BLaER1 treated with 17β-estradiol and CSF1 and Interleukin-3, amounts not matched to agents 10 nM and 100 nM (cell line): ENCODE measurements at regions not wholly inside any gene's neighbourhood (a gene's known extent, or its start where the extent isn't known, plus 50 kb on each side); places are given as distances from the start of the nearest gene placed in this dataset.

Experiments
- H3K27ac ChIP-seq, 11 experiments: shearing (Covaris generic); formaldehyde crosslinking; 2 replicates each; pipeline ENCODE4 v1.8.1; 2022
- H3K27me3 ChIP-seq, 11 experiments: shearing (Covaris generic); formaldehyde crosslinking; 2 replicates each; pipeline ENCODE4 v1.8.1; 2022
- H3K36me3 ChIP-seq, 11 experiments: shearing (Covaris generic); formaldehyde crosslinking; 2 replicates each; pipeline ENCODE4 v1.8.1; 2022
- H3K4me1 ChIP-seq, 10 experiments: shearing (Covaris generic); formaldehyde crosslinking; 2 replicates each; pipeline ENCODE4 v1.8.1; 2022
- H3K4me2 ChIP-seq, 11 experiments: shearing (Covaris generic); formaldehyde crosslinking; 2 replicates each; pipeline ENCODE4 v1.8.1; 2022
- H3K4me3 ChIP-seq, 10 experiments: shearing (Covaris generic); formaldehyde crosslinking; 2 replicates each; pipeline ENCODE4 v1.8.1; 2022
- H3K9ac ChIP-seq, 11 experiments: shearing (Covaris generic); formaldehyde crosslinking; 2 replicates each; pipeline ENCODE4 v1.8.1; 2022
- H3K9me3 ChIP-seq, 11 experiments: shearing (Covaris generic); formaldehyde crosslinking; replicated peaks in 1 of 11; 2 replicates each; pipeline ENCODE4 v1.8.1; 2022
- H4K20me1 ChIP-seq, 11 experiments: shearing (Covaris generic); formaldehyde crosslinking; 2 replicates each; pipeline ENCODE4 v1.8.1; 2022
- Cebpa-rat ChIP-seq, 11 experiments: shearing (Covaris generic); IDR thresholded peaks; 2 replicates each; pipeline ENCODE4 v1.8.1; 2022

DNA sequence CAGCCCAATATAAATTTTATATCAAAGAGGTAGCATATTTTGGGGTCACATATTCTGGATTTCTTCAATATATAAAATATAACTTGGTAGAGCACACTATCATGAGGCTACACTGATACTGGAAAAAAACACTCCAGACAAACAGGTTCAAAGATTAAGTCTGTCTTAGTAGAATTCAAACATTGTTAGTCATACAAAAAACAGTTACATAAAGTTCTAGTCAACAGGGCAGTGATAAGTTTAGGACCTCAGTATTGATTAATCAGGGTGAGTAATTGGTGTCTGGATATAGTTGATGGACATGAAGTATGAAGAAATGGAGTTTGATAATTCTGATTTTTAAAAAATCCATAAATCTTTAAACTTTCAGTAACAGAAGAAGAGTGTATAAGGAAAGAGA is 1291.3 kb downstream of the FSTL5 start:
- Histone ChIP-seq H3K4me3 (no peak overlapping the region), H3K4me1 (no peaks in the 10 kb centered on the region), H3K9ac (no peak overlapping the region), H3K27ac (no peak overlapping the region), H3K9me3 (no peaks in the 10 kb centered on the region), H4K20me1 (no peaks in the 10 kb centered on the region), H3K36me3 (no peaks in the 10 kb centered on the region), H3K4me2 (no peak overlapping the region), H3K27me3 (no peaks in the 10 kb centered on the region)
- TF ChIP-seq Cebpa-rat (IDR thresholded peaks at IDR 0.05): no peak

DNA sequence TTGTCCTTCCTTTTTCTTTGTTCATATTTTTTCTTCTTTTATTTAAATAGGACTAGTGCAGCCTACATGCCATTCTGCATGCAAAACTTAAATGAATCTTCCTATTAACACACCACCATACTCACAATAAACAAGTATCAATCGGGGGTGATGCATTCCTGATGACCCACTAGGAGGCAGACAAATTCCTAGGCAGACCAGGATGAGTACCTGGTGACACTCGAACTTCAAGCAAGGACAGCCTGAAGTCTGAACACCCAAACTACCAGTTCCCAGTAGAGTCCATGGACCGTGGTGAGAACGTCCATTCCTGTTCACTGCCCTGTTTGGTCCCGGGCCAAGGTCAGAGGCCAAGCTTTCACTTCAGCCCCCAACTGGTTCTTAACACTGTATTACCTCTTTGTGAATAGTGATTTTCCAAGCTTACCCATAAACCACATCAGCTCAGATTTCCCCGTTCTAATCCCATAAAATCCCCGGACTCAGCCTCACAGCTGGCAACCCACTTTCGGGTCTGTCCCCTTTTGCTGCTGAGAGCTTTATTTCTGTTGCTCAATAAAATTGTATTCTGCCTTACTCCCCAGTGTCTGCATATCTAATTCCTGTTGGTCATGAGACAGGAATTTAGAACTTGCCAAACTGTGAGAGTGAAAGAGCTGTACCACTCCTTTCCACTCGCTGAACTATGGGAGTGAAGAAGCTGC is 1286.6 kb downstream of the FSTL5 start:
- H3K4me1 ChIP-seq: no peaks in the 10 kb centered on the region
- no peaks in the 10 kb centered on the region for H3K9me3 ChIP-seq
- H3K9ac ChIP-seq: no peak overlapping the region
- TF ChIP-seq Cebpa-rat (IDR thresholded peaks at IDR 0.05): no peak
- H3K4me3 ChIP-seq: no peak overlapping the region
- H3K4me2 ChIP-seq: no peak overlapping the region
- H3K36me3 ChIP-seq: no peaks in the 10 kb centered on the region
- no peaks in the 10 kb centered on the region for H3K27me3 ChIP-seq
- H4K20me1 ChIP-seq: no peaks in the 10 kb centered on the region
- H3K27ac ChIP-seq: no peak overlapping the region

DNA sequence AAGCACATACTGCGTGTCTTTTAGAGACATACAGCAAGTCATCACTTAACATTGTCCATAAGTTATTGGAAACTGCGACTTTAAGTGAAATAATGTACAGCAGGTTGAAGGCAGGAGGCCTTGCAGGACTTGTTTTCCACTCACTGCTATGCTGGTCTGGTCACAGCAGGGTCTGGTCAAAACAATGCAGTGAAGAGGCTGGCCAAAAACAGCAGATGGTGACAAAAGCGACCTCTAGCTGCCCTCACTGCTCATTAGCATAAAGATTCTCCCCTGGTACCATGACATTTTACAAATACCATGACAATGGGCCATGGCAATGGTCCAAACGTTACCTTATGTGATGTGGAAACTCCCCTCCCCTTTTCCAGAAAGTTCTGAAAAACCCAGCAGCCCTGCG is 1283.6 kb downstream of the FSTL5 start:
- H3K27ac ChIP-seq: no peak overlapping the region
- no peaks in the 10 kb centered on the region for H3K36me3 ChIP-seq
- no peaks in the 10 kb centered on the region for H3K9me3 ChIP-seq
- H4K20me1 ChIP-seq: no peaks in the 10 kb centered on the region
- H3K4me2 ChIP-seq: no peak overlapping the region
- H3K9ac ChIP-seq: no peak overlapping the region
- no peaks in the 10 kb centered on the region for H3K4me1 ChIP-seq
- H3K4me3 ChIP-seq: no peak overlapping the region
- no peak for TF ChIP-seq Cebpa-rat (IDR thresholded peaks at IDR 0.05)
- no peaks in the 10 kb centered on the region for H3K27me3 ChIP-seq

DNA sequence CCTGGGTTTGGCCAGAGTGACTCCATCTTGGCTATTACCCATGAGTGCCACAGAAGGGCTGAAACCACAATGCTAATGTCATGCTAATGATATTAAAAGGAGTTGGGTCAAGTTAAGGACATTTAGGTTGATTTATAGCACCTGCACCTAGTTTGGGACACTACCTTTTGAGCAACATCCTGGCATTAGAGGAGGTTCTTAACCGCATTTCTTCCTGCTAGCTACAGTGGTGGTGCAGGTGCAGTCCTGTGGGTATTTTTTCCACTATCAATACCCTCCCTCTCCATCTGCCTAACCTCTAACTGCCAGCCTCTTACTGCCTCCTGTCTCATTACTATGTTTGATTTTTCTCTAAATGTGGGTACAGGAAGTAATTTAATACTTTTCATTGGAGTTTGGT is 1276.1 kb downstream of the FSTL5 start:
- Histone ChIP-seq H3K9me3 (peaks cover 12 to 21% (median 15%) of the 10 kb centered on the region in 11 experiments), H3K9ac (no peak overlapping the region), H3K27me3 (no peaks in the 10 kb centered on the region), H4K20me1 (no peaks in the 10 kb centered on the region), H3K36me3 (no peaks in the 10 kb centered on the region), H3K4me3 (no peak overlapping the region), H3K4me2 (no peak overlapping the region), H3K27ac (no peak overlapping the region), H3K4me1 (no peaks in the 10 kb centered on the region)
- TF ChIP-seq Cebpa-rat (IDR thresholded peaks at IDR 0.05): no peak

DNA sequence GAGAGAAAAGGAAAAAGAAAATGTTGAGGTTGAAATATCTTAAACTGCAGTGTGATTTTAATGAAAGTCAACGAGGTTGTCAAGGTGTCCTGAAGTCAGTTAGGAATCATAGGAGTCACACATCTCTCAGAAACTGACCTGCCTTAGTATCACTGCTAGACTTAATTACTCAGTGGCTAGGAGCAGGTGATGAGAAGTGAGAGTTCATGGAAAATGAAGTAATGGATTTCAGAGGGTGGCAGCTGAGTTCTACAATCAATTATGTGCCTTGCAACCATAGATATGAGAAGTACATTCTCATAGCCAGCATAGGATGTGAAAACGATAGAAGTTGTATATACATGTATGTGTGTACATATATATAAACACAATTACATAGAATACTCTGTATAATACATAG is 1269.7 kb downstream of the FSTL5 start:
- H3K4me2 ChIP-seq: no peak overlapping the region
- no peaks in the 10 kb centered on the region for H3K4me1 ChIP-seq
- no peaks in the 10 kb centered on the region for H3K36me3 ChIP-seq
- no peak overlapping the region for H3K4me3 ChIP-seq
- no peak overlapping the region for H3K9ac ChIP-seq
- no peaks in the 10 kb centered on the region for H4K20me1 ChIP-seq
- H3K27ac ChIP-seq: no peak overlapping the region
- no peaks in the 10 kb centered on the region for H3K9me3 ChIP-seq
- no peaks in the 10 kb centered on the region for H3K27me3 ChIP-seq
- TF ChIP-seq Cebpa-rat (IDR thresholded peaks at IDR 0.05): no peak

DNA sequence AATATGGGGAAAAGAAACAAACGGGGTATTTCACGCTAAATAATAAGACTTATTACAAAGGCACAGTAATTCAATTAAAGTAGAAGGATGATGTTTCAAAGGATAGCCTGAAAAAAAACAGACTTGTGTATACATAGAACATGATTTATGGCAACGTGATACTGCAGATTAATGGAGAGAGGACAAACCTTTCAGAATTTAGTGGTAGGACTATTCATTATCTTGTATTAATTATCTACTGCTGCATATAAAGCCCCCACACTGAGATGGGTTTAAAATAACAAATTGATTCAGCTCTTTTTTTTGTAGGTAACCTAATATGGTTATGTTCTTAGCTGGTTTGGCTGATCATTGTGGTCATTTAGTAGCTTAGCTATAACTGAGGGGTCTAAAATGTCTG is 1269.0 kb downstream of the FSTL5 start:
- Histone ChIP-seq H3K4me1 (no peaks in the 10 kb centered on the region), H3K9me3 (no peaks in the 10 kb centered on the region), H3K9ac (no peak overlapping the region), H3K36me3 (no peaks in the 10 kb centered on the region), H3K4me2 (no peak overlapping the region), H3K27ac (no peak overlapping the region), H4K20me1 (no peaks in the 10 kb centered on the region), H3K27me3 (no peaks in the 10 kb centered on the region), H3K4me3 (no peak overlapping the region)
- no peak for TF ChIP-seq Cebpa-rat (IDR thresholded peaks at IDR 0.05)

DNA sequence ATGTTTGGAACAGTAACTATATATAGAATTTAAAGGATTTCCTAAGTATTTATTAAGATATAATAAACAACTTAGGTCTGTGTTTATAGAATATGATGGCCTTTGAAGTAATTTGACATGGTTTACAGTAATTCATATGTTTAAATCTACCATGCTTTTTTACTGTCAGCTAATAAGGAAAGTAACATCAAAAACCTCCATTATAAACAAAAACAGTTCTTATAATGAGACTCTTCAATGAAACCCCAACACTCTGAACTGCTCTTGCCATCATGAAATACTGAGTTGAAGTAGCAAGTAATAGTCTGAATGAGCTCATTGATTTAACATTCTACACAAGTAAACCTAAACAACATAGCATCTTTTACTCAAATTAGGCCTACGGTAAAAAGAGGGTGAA is 1236.5 kb downstream of the FSTL5 start:
- H3K9ac ChIP-seq: no peak overlapping the region
- no peak overlapping the region for H3K27ac ChIP-seq
- no peaks in the 10 kb centered on the region for H3K4me1 ChIP-seq
- H3K4me2 ChIP-seq: no peak overlapping the region
- no peaks in the 10 kb centered on the region for H3K36me3 ChIP-seq
- H3K27me3 ChIP-seq: no peaks in the 10 kb centered on the region
- no peaks in the 10 kb centered on the region for H4K20me1 ChIP-seq
- no peak for TF ChIP-seq Cebpa-rat (IDR thresholded peaks at IDR 0.05)
- no peaks in the 10 kb centered on the region for H3K9me3 ChIP-seq
- H3K4me3 ChIP-seq: no peak overlapping the region

DNA sequence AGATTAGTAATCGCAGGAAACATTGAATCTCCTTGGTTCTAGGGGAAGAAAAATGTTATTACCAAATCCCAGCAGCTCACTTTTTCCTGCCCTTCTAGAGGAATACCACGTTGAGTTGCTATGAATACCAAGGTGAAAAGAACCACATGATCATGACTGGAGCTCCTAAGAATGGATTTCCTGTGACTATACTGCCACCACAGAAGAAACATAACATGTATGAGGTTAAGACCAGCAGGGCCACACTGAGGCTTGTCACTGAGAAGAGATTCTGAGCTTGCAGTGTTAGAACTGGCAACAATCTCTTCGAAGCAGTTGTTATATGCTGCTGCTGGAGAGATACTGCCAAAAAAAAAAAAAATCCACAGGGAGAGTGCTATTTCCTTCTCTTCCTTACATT is 1235.3 kb downstream of the FSTL5 start:
- H3K27me3 ChIP-seq: no peaks in the 10 kb centered on the region
- no peaks in the 10 kb centered on the region for H3K9me3 ChIP-seq
- no peak overlapping the region for H3K27ac ChIP-seq
- H3K4me2 ChIP-seq: no peak overlapping the region
- H4K20me1 ChIP-seq: no peaks in the 10 kb centered on the region
- no peak overlapping the region for H3K9ac ChIP-seq
- H3K4me1 ChIP-seq: no peaks in the 10 kb centered on the region
- no peak for TF ChIP-seq Cebpa-rat (IDR thresholded peaks at IDR 0.05)
- no peak overlapping the region for H3K4me3 ChIP-seq
- no peaks in the 10 kb centered on the region for H3K36me3 ChIP-seq

DNA sequence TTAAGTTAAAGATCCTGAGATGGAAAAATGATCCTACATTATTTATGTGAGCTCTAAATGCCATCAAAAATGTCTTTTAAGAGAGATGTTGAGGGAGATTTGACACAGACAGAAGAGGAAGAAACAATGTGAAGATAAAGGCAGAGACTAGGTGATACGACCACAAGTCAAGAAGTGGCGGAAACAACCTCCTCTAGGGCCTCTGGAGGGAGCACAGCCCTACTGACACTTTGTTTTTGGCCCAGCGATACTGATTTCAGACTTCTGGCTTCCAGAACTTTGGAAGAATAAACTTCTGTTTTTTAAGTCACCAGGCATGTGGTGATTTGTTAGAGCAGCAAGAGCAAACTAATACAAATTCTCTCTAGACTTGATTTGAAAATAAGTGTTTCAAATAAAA is 1216.1 kb downstream of the FSTL5 start:
- no peak overlapping the region for H3K4me2 ChIP-seq
- TF ChIP-seq Cebpa-rat (IDR thresholded peaks at IDR 0.05): no peak
- no peaks in the 10 kb centered on the region for H3K27me3 ChIP-seq
- H3K27ac ChIP-seq: no peak overlapping the region
- no peak overlapping the region for H3K9ac ChIP-seq
- H3K36me3 ChIP-seq: no peaks in the 10 kb centered on the region
- H3K4me3 ChIP-seq: no peak overlapping the region
- no peaks in the 10 kb centered on the region for H3K4me1 ChIP-seq
- no peaks in the 10 kb centered on the region for H4K20me1 ChIP-seq
- H3K9me3 ChIP-seq: no peaks in the 10 kb centered on the region

DNA sequence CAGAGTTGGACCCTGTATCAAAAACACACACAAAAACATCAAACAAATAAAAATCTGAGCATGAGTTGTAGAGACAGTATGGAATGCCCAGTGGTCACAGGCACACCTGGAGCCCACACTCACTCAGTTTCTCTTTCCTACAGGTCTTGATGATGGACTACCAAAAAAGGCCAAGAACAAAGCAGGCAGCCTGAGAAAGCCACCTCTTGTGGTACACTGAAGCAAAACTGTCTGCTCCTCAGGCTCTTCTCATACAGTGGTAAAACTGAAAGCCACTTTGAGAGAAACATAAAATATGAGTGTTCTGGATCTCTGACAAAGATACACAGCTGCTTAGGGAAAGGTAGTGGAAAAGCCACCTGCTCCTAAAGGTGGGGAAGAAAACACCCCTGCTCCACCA is 1206.9 kb downstream of the FSTL5 start:
- Histone ChIP-seq H3K36me3 (no peaks in the 10 kb centered on the region), H3K27me3 (no peaks in the 10 kb centered on the region), H3K27ac (no peak overlapping the region), H3K4me2 (no peak overlapping the region), H4K20me1 (no peaks in the 10 kb centered on the region), H3K9ac (no peak overlapping the region), H3K4me1 (no peaks in the 10 kb centered on the region), H3K4me3 (no peak overlapping the region), H3K9me3 (no peaks in the 10 kb centered on the region)
- TF ChIP-seq Cebpa-rat (IDR thresholded peaks at IDR 0.05): no peak
